Neural progenitor cell (in vitro differentiated cells): ENCODE measurements at regions not wholly inside any gene's neighbourhood (a gene's known extent, or its start where the extent isn't known, plus 50 kb on each side); places are given as distances from the start of the nearest gene placed in this dataset.
"Not testable (repeated sequence)": the region's sequence is repeated elsewhere in the genome, so short reads cannot be mapped to it uniquely, and the experiment has no call there.

Source experiments
- DNase-seq: peaks from one replicate; pipeline ENCODE4 v3.0.0-alpha.2; 2016; ENCODE audit warnings: low spot score
- H2AFZ ChIP-seq: fragments of 200-600 bp; sonication (generic); replicated peaks from 2 replicates; pipeline ENCODE4 v1.6.1; 2016; ENCODE audit warnings: antibody characterized with exemption
- H3F3A ChIP-seq: fragments of 200-600 bp; sonication (generic); 2 replicates; pipeline ENCODE4 v1.6.1; 2016; ENCODE audit warnings: antibody characterized with exemption, low read depth
- H3K27ac ChIP-seq: fragments of 200-600 bp; sonication (generic); 2 replicates; pipeline ENCODE4 v1.5.1; 2016; ENCODE audit warnings: mild to moderate bottlenecking
- H3K27me3 ChIP-seq: fragments of 200-600 bp; sonication (generic); 2 replicates; pipeline ENCODE4 v1.6.1; 2016; ENCODE audit warnings: mild to moderate bottlenecking, moderate library complexity
- H3K36me3 ChIP-seq: fragments of 200-600 bp; sonication (generic); 2 replicates; pipeline ENCODE4 v1.5.1; 2016
- H3K4me1 ChIP-seq: fragments of 200-600 bp; sonication (generic); 2 replicates; pipeline ENCODE4 v1.6.1; 2016; ENCODE audit warnings: mixed run types
- H3K4me2 ChIP-seq: fragments of 200-600 bp; sonication (generic); 2 replicates; pipeline ENCODE4 v1.6.1; 2016
- H3K4me3 ChIP-seq: fragments of 200-600 bp; sonication (generic); 2 replicates; pipeline ENCODE4 v1.5.1; 2016
- H3K79me2 ChIP-seq: fragments of 200-600 bp; sonication (generic); 2 replicates; pipeline ENCODE4 v1.6.1; 2016; ENCODE audit warnings: low read depth
- H3K9ac ChIP-seq: fragments of 200-600 bp; sonication (generic); 2 replicates; pipeline ENCODE4 v1.6.1; 2016
- H3K9me3 ChIP-seq: fragments of 200-600 bp; sonication (generic); 2 replicates; pipeline ENCODE4 v1.5.1; 2016; ENCODE audit warnings: low read depth
- H4K20me1 ChIP-seq: fragments of 200-600 bp; sonication (generic); 2 replicates; pipeline ENCODE4 v1.6.1; 2016; ENCODE audit warnings: low read depth
- H3K27ac Mint-ChIP-seq: 3 replicates; pipeline ENCODE4 v1.8.0; 2021; ENCODE audit warnings: mixed read lengths
- H3K27me3 Mint-ChIP-seq: 2 replicates; pipeline ENCODE4 v1.8.0; 2022; ENCODE audit warnings: low read depth, mild to moderate bottlenecking, inconsistent platforms, moderate library complexity, mixed read lengths; ENCODE audit not compliant: insufficient read depth
- H3K36me3 Mint-ChIP-seq: 3 replicates; pipeline ENCODE4 v1.8.0; 2021; ENCODE audit warnings: mixed read lengths
- H3K4me1 Mint-ChIP-seq: 3 replicates; pipeline ENCODE4 v1.8.0; 2021; ENCODE audit warnings: mixed read lengths
- H3K4me3 Mint-ChIP-seq: 3 replicates; pipeline ENCODE4 v1.8.0; 2021; ENCODE audit warnings: mild to moderate bottlenecking, moderate library complexity, mixed read lengths
- H3K9me3 Mint-ChIP-seq: 3 replicates; pipeline ENCODE4 v1.8.0; 2020; ENCODE audit warnings: mixed read lengths
- CTCF ChIP-seq: fragments of 200-600 bp; sonication (generic); IDR thresholded peaks from 2 replicates; pipeline ENCODE4 v1.5.1; 2017; ENCODE audit warnings: antibody characterized with exemption, mild to moderate bottlenecking
- EZH2 ChIP-seq: fragments of 200-600 bp; sonication (generic); IDR thresholded peaks from 2 replicates; pipeline ENCODE4 v1.6.1; 2017; ENCODE audit warnings: antibody characterized with exemption, mild to moderate bottlenecking, moderate library complexity
- EZH2phosphoT487 ChIP-seq: fragments of 200-600 bp; sonication (generic); IDR thresholded peaks from 2 replicates; pipeline ENCODE4 v1.6.1; 2017; ENCODE audit warnings: antibody characterized with exemption

- no peak overlapping the region for H3K4me2 ChIP-seq
- H3K27me3 Mint-ChIP-seq = peaks cover 11% of the 10 kb centered on the region
- H2AFZ ChIP-seq = no peak overlapping the region
- no peak overlapping the region for H3K4me3 ChIP-seq
- H4K20me1 ChIP-seq = no peaks in the 10 kb centered on the region
- no peak overlapping the region for H3K9ac ChIP-seq
- H3K4me1 ChIP-seq = peaks cover 6% of the 10 kb centered on the region
- TF ChIP-seq EZH2 (no peak), EZH2phosphoT487 (no peak), CTCF (no peak)
- no peaks in the 10 kb centered on the region for H3K36me3 Mint-ChIP-seq
- peaks cover 2% of the 10 kb centered on the region for H3K9me3 Mint-ChIP-seq
- DNase-seq = no peak
- peak overlapping the region; percentile 1 for H3K27ac Mint-ChIP-seq
- no peaks in the 10 kb centered on the region for H3K9me3 ChIP-seq
- H3K36me3 ChIP-seq = no peaks in the 10 kb centered on the region
- no peaks in the 10 kb centered on the region for H3F3A ChIP-seq
- H3K27me3 ChIP-seq = no peaks in the 10 kb centered on the region
- H3K79me2 ChIP-seq = no peaks in the 10 kb centered on the region
- no peak overlapping the region for H3K4me3 Mint-ChIP-seq
- H3K4me1 Mint-ChIP-seq = peaks cover 24% of the 10 kb centered on the region
- no peak overlapping the region for H3K27ac ChIP-seq
Measured at GRCh38 chr21:39001341-39001740, 181.9 kb downstream of the PSMG1 start.

GRCh38 chr21:39000496-39000895 is 182.8 kb downstream of the PSMG1 start:
- Mint-ChIP-seq H3K4me3 (no peak overlapping the region), H3K4me1 (peaks cover 18% of the 10 kb centered on the region), H3K36me3 (no peaks in the 10 kb centered on the region), H3K27me3 (peaks cover 15% of the 10 kb centered on the region), H3K27ac (no peak overlapping the region), H3K9me3 (no peaks in the 10 kb centered on the region)
- Histone ChIP-seq H3K4me3 (no peak overlapping the region), H2AFZ (no peak overlapping the region), H3K27ac (no peak overlapping the region), H3K4me2 (no peak overlapping the region), H3F3A (no peaks in the 10 kb centered on the region), H4K20me1 (no peaks in the 10 kb centered on the region), H3K36me3 (no peaks in the 10 kb centered on the region), H3K27me3 (no peaks in the 10 kb centered on the region), H3K4me1 (peaks cover 6% of the 10 kb centered on the region), H3K9ac (no peak overlapping the region), H3K9me3 (no peaks in the 10 kb centered on the region), H3K79me2 (no peaks in the 10 kb centered on the region)
- TF ChIP-seq CTCF = no peak
- no peak for TF ChIP-seq EZH2
- no peak for TF ChIP-seq EZH2phosphoT487
- DNase-seq = no peak

GRCh38 chr21:38999161-38999560 is 184.1 kb downstream of the PSMG1 start:
- no peak for DNase-seq
- Histone ChIP-seq H2AFZ (no peak overlapping the region), H3K4me3 (no peak overlapping the region), H3K36me3 (no peaks in the 10 kb centered on the region), H3K27ac (no peak overlapping the region), H3K27me3 (no peaks in the 10 kb centered on the region), H3K4me1 (peaks cover 9% of the 10 kb centered on the region), H3K4me2 (no peak overlapping the region), H3K9ac (no peak overlapping the region), H3K79me2 (no peaks in the 10 kb centered on the region), H4K20me1 (no peaks in the 10 kb centered on the region), H3F3A (no peaks in the 10 kb centered on the region), H3K9me3 (no peaks in the 10 kb centered on the region)
- no peak for TF ChIP-seq EZH2phosphoT487
- no peak for TF ChIP-seq CTCF
- no peak for TF ChIP-seq EZH2
- Mint-ChIP-seq H3K4me3 (no peak overlapping the region), H3K27ac (no peak overlapping the region), H3K36me3 (no peaks in the 10 kb centered on the region), H3K27me3 (peaks cover 13% of the 10 kb centered on the region), H3K9me3 (no peaks in the 10 kb centered on the region), H3K4me1 (peaks cover 21% of the 10 kb centered on the region)

- peaks cover 20% of the 10 kb centered on the region for H3K4me1 Mint-ChIP-seq
- H3K79me2 ChIP-seq, H3K27ac ChIP-seq, H3K4me1 ChIP-seq, H3K27ac Mint-ChIP-seq, H4K20me1 ChIP-seq, H2AFZ ChIP-seq, H3K9ac ChIP-seq, H3K4me3 Mint-ChIP-seq, H3K4me3 ChIP-seq, DNase-seq, H3K36me3 ChIP-seq, H3K4me2 ChIP-seq, H3K9me3 Mint-ChIP-seq, H3F3A ChIP-seq, H3K27me3 ChIP-seq, H3K9me3 ChIP-seq, H3K36me3 Mint-ChIP-seq: not testable (repeated sequence)
- H3K27me3 Mint-ChIP-seq = peaks cover 13% of the 10 kb centered on the region
Measured at GRCh38 chr21:38998281-38998680, 185.0 kb downstream of the PSMG1 start.

GRCh38 chr21:38997843-38998175 is 185.4 kb downstream of the PSMG1 start:
- not testable (repeated sequence) for H4K20me1 ChIP-seq, H3K36me3 ChIP-seq, H3K27me3 ChIP-seq, H3K9me3 Mint-ChIP-seq, H3K79me2 ChIP-seq, DNase-seq, H3K4me3 Mint-ChIP-seq, H3K4me3 ChIP-seq, H2AFZ ChIP-seq, H3K9ac ChIP-seq, H3K4me2 ChIP-seq, H3K9me3 ChIP-seq, H3K36me3 Mint-ChIP-seq, H3K27ac ChIP-seq, H3F3A ChIP-seq, H3K27ac Mint-ChIP-seq
- H3K4me1 ChIP-seq = peaks cover 13% of the 10 kb centered on the region
- Mint-ChIP-seq H3K27me3 (peaks cover 14% of the 10 kb centered on the region), H3K4me1 (peaks cover 25% of the 10 kb centered on the region)
